ENCODE measurements at regions not wholly inside any gene's neighbourhood (a gene's known extent, or its start where the extent isn't known, plus 50 kb on each side); places are given as distances from the start of the nearest gene placed in this dataset.

GRCh38 chr4:14749910-14750309 is 252.4 kb upstream of the CPEB2 start:
- no peaks in the 10 kb centered on the region for H3K4me1 ChIP-seq (ENCODE audit: control insufficient read depth in 1 of 2, insufficient read depth in 2 of 2, low read length in 2 of 2)
- no peak overlapping the region for H3K4ac ChIP-seq (ENCODE audit: low read depth, low read length)
- no peak overlapping the region for H3K27ac ChIP-seq (ENCODE audit: low read depth, low read length)
- H3K4me3 ChIP-seq (ENCODE audit: low read depth, low read length), result no peak overlapping the region
- no peaks in the 10 kb centered on the region for H3K27me3 ChIP-seq (ENCODE audit: insufficient read depth, low read length)
- H2BK120ac ChIP-seq (ENCODE audit: insufficient read depth, low read length, poor library complexity), result no peak overlapping the region
- H3K18ac ChIP-seq (ENCODE audit: low read length), result no peak overlapping the region
- H2BK5ac ChIP-seq (ENCODE audit: low read depth, low read length, poor library complexity), result no peak overlapping the region
- DNase-seq, result no peak
- H2AFZ ChIP-seq (ENCODE audit: insufficient read depth, low read length, poor library complexity), result no peak overlapping the region
- no peak overlapping the region for H3K14ac ChIP-seq (ENCODE audit: low read length)
- no peak overlapping the region for H3K23ac ChIP-seq (ENCODE audit: low read length)
- H2AK5ac ChIP-seq (ENCODE audit: low read length), result no peak overlapping the region
- H4K8ac ChIP-seq (ENCODE audit: low read depth, low read length), result no peak overlapping the region
- H2BK12ac ChIP-seq (ENCODE audit: low read length), result no peak overlapping the region
- H3K9me3 ChIP-seq (ENCODE audit: insufficient read depth, low read depth, low read length), result peaks cover 3% of the 10 kb centered on the region
- H3K79me1 ChIP-seq (ENCODE audit: low read length), result no peaks in the 10 kb centered on the region
- H3K9ac ChIP-seq (ENCODE audit: low read length), result no peak overlapping the region
- no peak overlapping the region for H4K12ac ChIP-seq (ENCODE audit: low read depth, low read length)
- no peak overlapping the region for H3K4me2 ChIP-seq (ENCODE audit: low read length)
- WGBS (ENCODE audit: extremely low coverage, insufficient coverage, insufficient read length), result no CpG with 5 or more reads among the region's 2 CpGs
- H3K36me3 ChIP-seq (ENCODE audit: control insufficient read depth in 1 of 2, insufficient read depth in 2 of 2, low read length in 2 of 2), result no peaks in the 10 kb centered on the region
- H4K91ac ChIP-seq (ENCODE audit: low read depth, low read length), result no peak overlapping the region
- H3K79me2 ChIP-seq (ENCODE audit: control insufficient read depth, insufficient read depth, low read length, poor library complexity), result no peaks in the 10 kb centered on the region

DNA sequence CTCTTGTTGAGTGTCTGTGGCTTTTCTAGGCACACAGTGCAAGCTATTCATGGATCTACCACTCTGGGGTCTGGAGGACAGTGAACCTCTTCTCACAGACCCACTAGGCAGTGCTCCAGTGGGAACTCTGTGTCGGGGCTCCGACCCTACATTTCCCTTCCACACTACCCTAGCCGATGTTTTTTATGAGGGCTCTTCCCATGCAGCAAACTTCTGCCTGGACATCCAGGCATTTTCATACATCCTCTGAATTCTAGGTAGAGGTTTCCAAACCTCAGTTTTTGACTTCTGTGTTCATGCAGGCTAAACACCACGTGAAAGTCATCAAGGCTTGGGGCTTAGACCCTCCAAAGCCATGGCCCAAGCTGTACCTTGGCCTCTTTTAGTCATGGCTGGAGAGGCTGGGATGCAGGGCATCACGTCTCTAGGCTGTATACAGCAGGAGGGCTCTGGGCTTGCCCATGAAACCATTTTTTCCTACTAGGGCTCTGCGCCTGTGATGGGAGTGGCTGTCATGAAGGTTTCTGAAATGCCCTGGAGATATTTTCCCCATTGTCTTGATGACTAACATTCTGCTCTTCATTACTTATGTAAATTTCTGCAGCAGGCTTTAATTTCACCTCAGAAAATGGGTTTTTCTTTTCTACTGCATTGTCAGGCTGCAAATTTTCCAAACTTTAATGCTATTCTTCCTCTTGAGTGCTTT is 249.8 kb upstream of the CPEB2 start:
- no peak overlapping the region for H2BK5ac ChIP-seq (ENCODE audit: low read depth, low read length, poor library complexity)
- H3K27me3 ChIP-seq (ENCODE audit: insufficient read depth, low read length), result no peaks in the 10 kb centered on the region
- WGBS (ENCODE audit: extremely low coverage, insufficient coverage, insufficient read length), result no CpG with 5 or more reads among the region's 6 CpGs

GRCh38 chr4:14767142-14767541 is 235.1 kb upstream of the CPEB2 start:
- no peaks in the 10 kb centered on the region for H3K27me3 ChIP-seq (ENCODE audit: insufficient read depth, low read length)
- H3K18ac ChIP-seq (ENCODE audit: low read length), result no peak overlapping the region
- no peak overlapping the region for H3K9ac ChIP-seq (ENCODE audit: low read length)
- H4K91ac ChIP-seq (ENCODE audit: low read depth, low read length), result no peak overlapping the region
- no peak overlapping the region for H2BK5ac ChIP-seq (ENCODE audit: low read depth, low read length, poor library complexity)
- no peak for DNase-seq
- no peaks in the 10 kb centered on the region for H3K79me2 ChIP-seq (ENCODE audit: control insufficient read depth, insufficient read depth, low read length, poor library complexity)
- H4K12ac ChIP-seq (ENCODE audit: low read depth, low read length), result no peak overlapping the region
- no peak overlapping the region for H3K4ac ChIP-seq (ENCODE audit: low read depth, low read length)
- no peak overlapping the region for H3K14ac ChIP-seq (ENCODE audit: low read length)
- no peak overlapping the region for H2AK5ac ChIP-seq (ENCODE audit: low read length)
- H4K8ac ChIP-seq (ENCODE audit: low read depth, low read length), result no peak overlapping the region
- no peak overlapping the region for H3K23ac ChIP-seq (ENCODE audit: low read length)
- no peaks in the 10 kb centered on the region for H3K4me1 ChIP-seq (ENCODE audit: control insufficient read depth in 1 of 2, insufficient read depth in 2 of 2, low read length in 2 of 2)
- H3K4me2 ChIP-seq (ENCODE audit: low read length), result no peak overlapping the region
- H2AFZ ChIP-seq (ENCODE audit: insufficient read depth, low read length, poor library complexity), result no peak overlapping the region
- H3K79me1 ChIP-seq (ENCODE audit: low read length), result no peaks in the 10 kb centered on the region
- H2BK120ac ChIP-seq (ENCODE audit: insufficient read depth, low read length, poor library complexity), result no peak overlapping the region
- H3K9me3 ChIP-seq (ENCODE audit: insufficient read depth, low read depth, low read length), result no peaks in the 10 kb centered on the region
- H3K36me3 ChIP-seq (ENCODE audit: control insufficient read depth in 1 of 2, insufficient read depth in 2 of 2, low read length in 2 of 2), result no peaks in the 10 kb centered on the region
- H3K4me3 ChIP-seq (ENCODE audit: low read depth, low read length), result no peak overlapping the region
- no peak overlapping the region for H2BK12ac ChIP-seq (ENCODE audit: low read length)
- no peak overlapping the region for H3K27ac ChIP-seq (ENCODE audit: low read depth, low read length)

More for the DNA sequence above, 249.8 kb upstream of the CPEB2 start:
- no peak overlapping the region for H3K4ac ChIP-seq (ENCODE audit: low read depth, low read length)
- H2AFZ ChIP-seq (ENCODE audit: insufficient read depth, low read length, poor library complexity), result no peak overlapping the region
- H4K8ac ChIP-seq (ENCODE audit: low read depth, low read length), result no peak overlapping the region
- no peak overlapping the region for H3K4me3 ChIP-seq (ENCODE audit: low read depth, low read length)
- no peak overlapping the region for H3K23ac ChIP-seq (ENCODE audit: low read length)
- no peaks in the 10 kb centered on the region for H3K4me1 ChIP-seq (ENCODE audit: control insufficient read depth in 1 of 2, insufficient read depth in 2 of 2, low read length in 2 of 2)
- no peak overlapping the region for H3K4me2 ChIP-seq (ENCODE audit: low read length)
- no peak overlapping the region for H3K9ac ChIP-seq (ENCODE audit: low read length)
- H2BK120ac ChIP-seq (ENCODE audit: insufficient read depth, low read length, poor library complexity), result no peak overlapping the region
- no peak overlapping the region for H3K18ac ChIP-seq (ENCODE audit: low read length)
- no peaks in the 10 kb centered on the region for H3K79me2 ChIP-seq (ENCODE audit: control insufficient read depth, insufficient read depth, low read length, poor library complexity)
- no peak overlapping the region for H4K12ac ChIP-seq (ENCODE audit: low read depth, low read length)
- DNase-seq, result no peak
- H3K79me1 ChIP-seq (ENCODE audit: low read length), result no peaks in the 10 kb centered on the region
- H3K27ac ChIP-seq (ENCODE audit: low read depth, low read length), result no peak overlapping the region
- peaks cover 3% of the 10 kb centered on the region for H3K9me3 ChIP-seq (ENCODE audit: insufficient read depth, low read depth, low read length)
- H3K36me3 ChIP-seq (ENCODE audit: control insufficient read depth in 1 of 2, insufficient read depth in 2 of 2, low read length in 2 of 2), result no peaks in the 10 kb centered on the region
- no peak overlapping the region for H3K14ac ChIP-seq (ENCODE audit: low read length)
- H4K91ac ChIP-seq (ENCODE audit: low read depth, low read length), result no peak overlapping the region
- H2AK5ac ChIP-seq (ENCODE audit: low read length), result no peak overlapping the region
- H2BK12ac ChIP-seq (ENCODE audit: low read length), result no peak overlapping the region

- no peak overlapping the region for H2AK5ac ChIP-seq (ENCODE audit: low read length)
- H3K23ac ChIP-seq (ENCODE audit: low read length), result no peak overlapping the region
- no peak overlapping the region for H3K27ac ChIP-seq (ENCODE audit: low read depth, low read length)
- H3K4ac ChIP-seq (ENCODE audit: low read depth, low read length), result no peak overlapping the region
- H3K9me3 ChIP-seq (ENCODE audit: insufficient read depth, low read depth, low read length), result no peaks in the 10 kb centered on the region
- H3K36me3 ChIP-seq (ENCODE audit: control insufficient read depth in 1 of 2, insufficient read depth in 2 of 2, low read length in 2 of 2), result no peaks in the 10 kb centered on the region
- no peak overlapping the region for H3K9ac ChIP-seq (ENCODE audit: low read length)
- H3K4me3 ChIP-seq (ENCODE audit: low read depth, low read length), result no peak overlapping the region
- no peaks in the 10 kb centered on the region for H3K79me2 ChIP-seq (ENCODE audit: control insufficient read depth, insufficient read depth, low read length, poor library complexity)
- H3K79me1 ChIP-seq (ENCODE audit: low read length), result no peaks in the 10 kb centered on the region
- H3K27me3 ChIP-seq (ENCODE audit: insufficient read depth, low read length), result no peaks in the 10 kb centered on the region
- H4K12ac ChIP-seq (ENCODE audit: low read depth, low read length), result no peak overlapping the region
- H3K4me2 ChIP-seq (ENCODE audit: low read length), result no peak overlapping the region
- no peak overlapping the region for H4K91ac ChIP-seq (ENCODE audit: low read depth, low read length)
- H2BK12ac ChIP-seq (ENCODE audit: low read length), result no peak overlapping the region
- no peak overlapping the region for H3K18ac ChIP-seq (ENCODE audit: low read length)
- H3K4me1 ChIP-seq (ENCODE audit: control insufficient read depth in 1 of 2, insufficient read depth in 2 of 2, low read length in 2 of 2), result no peaks in the 10 kb centered on the region
- H2BK120ac ChIP-seq (ENCODE audit: insufficient read depth, low read length, poor library complexity), result no peak overlapping the region
- no peak overlapping the region for H2BK5ac ChIP-seq (ENCODE audit: low read depth, low read length, poor library complexity)
- no peak for DNase-seq
- no peak overlapping the region for H3K14ac ChIP-seq (ENCODE audit: low read length)
- H2AFZ ChIP-seq (ENCODE audit: insufficient read depth, low read length, poor library complexity), result no peak overlapping the region
- H4K8ac ChIP-seq (ENCODE audit: low read depth, low read length), result no peak overlapping the region
Measured at GRCh38 chr4:14768449-14768848, 233.8 kb upstream of the CPEB2 start.

Data from trophoblast cell (in vitro differentiated cells and primary cell).